Limb (tissue), 2 donors: ENCODE measurements at regions not wholly inside any gene's neighbourhood (a gene's known extent, or its start where the extent isn't known, plus 50 kb on each side); places are given as distances from the start of the nearest gene placed in this dataset.

Experiments used
- DNase-seq, 2 donors: peaks; one replicate each; pipeline ENCODE4 v3.0.0-alpha.2; 2016; ENCODE audit errors: extremely low spot score in 2 of 2

- no peak for DNase-seq
These were observed 290.8 kb upstream of the FBXL7 start for GRCh38 chr5:15209053-15209762.

- no peak for DNase-seq
These were observed 293.8 kb upstream of the FBXL7 start for GRCh38 chr5:15206133-15206532.

GRCh38 chr5:15203376-15203775 is 296.6 kb upstream of the FBXL7 start:
- DNase-seq = no peak

- DNase-seq = no peak
These were observed 309.0 kb upstream of the FBXL7 start for GRCh38 chr5:15191012-15191411.

GRCh38 chr5:15183520-15183919 is 311.9 kb upstream of the ANKH start:
- no peak for DNase-seq

- DNase-seq = peak in 1 of 2 donors; percentile 6
These were observed 298.6 kb upstream of the ANKH start for GRCh38 chr5:15170173-15170572.

- DNase-seq = no peak
These were observed 296.8 kb upstream of the ANKH start for GRCh38 chr5:15168358-15168757.

- no peak for DNase-seq
These were observed 288.5 kb upstream of the ANKH start for GRCh38 chr5:15160091-15160490.

GRCh38 chr5:15159606-15160005 is 288.0 kb upstream of the ANKH start:
- DNase-seq = peak in 1 of 2 donors; percentile 33

GRCh38 chr5:15142458-15142857 is 270.9 kb upstream of the ANKH start:
- no peak for DNase-seq

GRCh38 chr5:15137414-15137813 is 265.8 kb upstream of the ANKH start:
- DNase-seq = no peak

- no peak for DNase-seq
These were observed 264.1 kb upstream of the ANKH start for GRCh38 chr5:15135661-15136060.

GRCh38 chr5:15133456-15133965 is 261.9 kb upstream of the ANKH start:
- no peak for DNase-seq

- no peak for DNase-seq
These were observed 261.3 kb upstream of the ANKH start for GRCh38 chr5:15132816-15133405.

- no peak for DNase-seq
These were observed 260.3 kb upstream of the ANKH start for GRCh38 chr5:15131909-15132308.

- no peak for DNase-seq
These were observed 253.4 kb upstream of the ANKH start for GRCh38 chr5:15124871-15125568.

- DNase-seq = no peak
These were observed 252.9 kb upstream of the ANKH start for GRCh38 chr5:15124461-15124860.

GRCh38 chr5:15117688-15118087 is 246.1 kb upstream of the ANKH start:
- no peak for DNase-seq

- no peak for DNase-seq
These were observed 245.4 kb upstream of the ANKH start for GRCh38 chr5:15116996-15117395.

GRCh38 chr5:15106530-15107283 is 235.1 kb upstream of the ANKH start:
- no peak for DNase-seq

- DNase-seq = peak; percentile 45 to 57
These were observed 234.3 kb upstream of the ANKH start for GRCh38 chr5:15105799-15106393.
